ENCODE measurements at regions not wholly inside any gene's neighbourhood (a gene's known extent, or its start where the extent isn't known, plus 50 kb on each side); places are given as distances from the start of the nearest gene placed in this dataset.

- H3K27me3 Mint-ChIP-seq (ENCODE audit: unreplicated experiment) = no peaks in the 10 kb centered on the region
- peaks cover 2% of the 10 kb centered on the region for H3K9me3 Mint-ChIP-seq (ENCODE audit: unreplicated experiment)
- no peak for TF ChIP-seq CTCF (IDR thresholded peaks at IDR 0.05; ENCODE audit: partially characterized antibody, unreplicated experiment)
- H3K27ac Mint-ChIP-seq (ENCODE audit: unreplicated experiment) = no peak overlapping the region
- H3K36me3 Mint-ChIP-seq (ENCODE audit: unreplicated experiment) = no peaks in the 10 kb centered on the region
- no peaks in the 10 kb centered on the region for H3K4me1 Mint-ChIP-seq (ENCODE audit: low read depth, unreplicated experiment)
- DNase-seq = no peak
- H3K4me3 Mint-ChIP-seq (ENCODE audit: unreplicated experiment) = no peak overlapping the region
Observed at GRCh38 chrY:15600565-15600964, 1076.2 kb downstream of the NLGN4Y start.

- Mint-ChIP-seq H3K27ac (ENCODE audit: unreplicated experiment) (no peak overlapping the region), H3K4me1 (ENCODE audit: low read depth, unreplicated experiment) (no peaks in the 10 kb centered on the region), H3K27me3 (ENCODE audit: unreplicated experiment) (no peaks in the 10 kb centered on the region), H3K36me3 (ENCODE audit: unreplicated experiment) (no peaks in the 10 kb centered on the region), H3K4me3 (ENCODE audit: unreplicated experiment) (no peak overlapping the region), H3K9me3 (ENCODE audit: unreplicated experiment) (no peaks in the 10 kb centered on the region)
- DNase-seq = no peak
- TF ChIP-seq CTCF (IDR thresholded peaks at IDR 0.05; ENCODE audit: partially characterized antibody, unreplicated experiment) = no peak
Observed at GRCh38 chrY:15624370-15624769, 1100.0 kb downstream of the NLGN4Y start.

GRCh38 chrY:15624928-15625327 is 1100.6 kb downstream of the NLGN4Y start:
- DNase-seq = no peak
- no peaks in the 10 kb centered on the region for H3K9me3 Mint-ChIP-seq (ENCODE audit: unreplicated experiment)
- H3K27me3 Mint-ChIP-seq (ENCODE audit: unreplicated experiment) = no peaks in the 10 kb centered on the region
- no peaks in the 10 kb centered on the region for H3K36me3 Mint-ChIP-seq (ENCODE audit: unreplicated experiment)
- no peak for TF ChIP-seq CTCF (IDR thresholded peaks at IDR 0.05; ENCODE audit: partially characterized antibody, unreplicated experiment)
- H3K4me1 Mint-ChIP-seq (ENCODE audit: low read depth, unreplicated experiment) = no peaks in the 10 kb centered on the region
- no peak overlapping the region for H3K27ac Mint-ChIP-seq (ENCODE audit: unreplicated experiment)
- H3K4me3 Mint-ChIP-seq (ENCODE audit: unreplicated experiment) = no peak overlapping the region

GRCh38 chrY:15648198-15648597 is 1123.9 kb downstream of the NLGN4Y start:
- TF ChIP-seq CTCF (IDR thresholded peaks at IDR 0.05; ENCODE audit: partially characterized antibody, unreplicated experiment) = no peak
- H3K4me3 Mint-ChIP-seq (ENCODE audit: unreplicated experiment) = no peak overlapping the region
- H3K4me1 Mint-ChIP-seq (ENCODE audit: low read depth, unreplicated experiment) = no peaks in the 10 kb centered on the region
- no peak overlapping the region for H3K27ac Mint-ChIP-seq (ENCODE audit: unreplicated experiment)
- H3K9me3 Mint-ChIP-seq (ENCODE audit: unreplicated experiment) = no peaks in the 10 kb centered on the region
- H3K36me3 Mint-ChIP-seq (ENCODE audit: unreplicated experiment) = no peaks in the 10 kb centered on the region
- DNase-seq = no peak
- no peaks in the 10 kb centered on the region for H3K27me3 Mint-ChIP-seq (ENCODE audit: unreplicated experiment)

- Mint-ChIP-seq H3K4me1 (ENCODE audit: low read depth, unreplicated experiment) (peaks cover 2% of the 10 kb centered on the region), H3K27ac (ENCODE audit: unreplicated experiment) (no peak overlapping the region), H3K27me3 (ENCODE audit: unreplicated experiment) (no peaks in the 10 kb centered on the region), H3K9me3 (ENCODE audit: unreplicated experiment) (no peaks in the 10 kb centered on the region), H3K36me3 (ENCODE audit: unreplicated experiment) (no peaks in the 10 kb centered on the region), H3K4me3 (ENCODE audit: unreplicated experiment) (no peak overlapping the region)
- no peak for TF ChIP-seq CTCF (IDR thresholded peaks at IDR 0.05; ENCODE audit: partially characterized antibody, unreplicated experiment)
- no peak for DNase-seq
Observed at GRCh38 chrY:15650056-15650455, 1125.7 kb downstream of the NLGN4Y start.

All from glutamatergic neuron (in vitro differentiated cells).